GM21529 (cell line): ENCODE measurements at regions not wholly inside any gene's neighbourhood (a gene's known extent, or its start where the extent isn't known, plus 50 kb on each side); places are given as distances from the start of the nearest gene placed in this dataset.
"Not testable (repeated sequence)": the region's sequence is repeated elsewhere in the genome, so short reads cannot be mapped to it uniquely, and the experiment has no call there.

ENCODE experiments used
- ATAC-seq: cut with Tn5 transposase; IDR thresholded peaks from one replicate; pipeline ENCODE4 v1.9.1; 2021; ENCODE audit not compliant: unreplicated experiment

DNA sequence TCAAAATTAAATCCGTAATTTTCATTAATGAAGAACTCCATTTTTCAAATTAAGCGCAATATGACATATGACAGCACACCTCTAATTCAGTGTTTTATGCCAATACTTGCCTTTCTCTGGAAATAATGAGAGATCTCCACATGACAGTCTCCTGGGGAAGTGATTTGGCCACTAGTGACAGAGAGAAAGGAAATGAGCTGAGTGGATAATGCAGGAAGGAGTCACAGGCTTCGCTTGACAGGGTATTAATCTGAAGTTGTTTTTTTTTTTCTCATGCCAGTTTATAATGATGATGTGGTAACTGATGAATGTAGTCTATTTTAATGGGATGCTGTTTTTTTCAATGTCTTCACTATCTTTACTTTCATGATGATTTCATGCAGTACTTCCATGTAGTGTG, 1079.4 kb upstream of the GYPC start:
- ATAC-seq, result no peak

GRCh38 chr2:125581557-125581956, 1074.4 kb upstream of the GYPC start:
- no peak for ATAC-seq

- ATAC-seq, result no peak
Observed at GRCh38 chr2:125582516-125582915, 1073.4 kb upstream of the GYPC start.

GRCh38 chr2:125584732-125585131, 1071.2 kb upstream of the GYPC start:
- no peak for ATAC-seq

GRCh38 chr2:125588780-125589179, 1067.2 kb upstream of the GYPC start:
- no peak for ATAC-seq

DNA sequence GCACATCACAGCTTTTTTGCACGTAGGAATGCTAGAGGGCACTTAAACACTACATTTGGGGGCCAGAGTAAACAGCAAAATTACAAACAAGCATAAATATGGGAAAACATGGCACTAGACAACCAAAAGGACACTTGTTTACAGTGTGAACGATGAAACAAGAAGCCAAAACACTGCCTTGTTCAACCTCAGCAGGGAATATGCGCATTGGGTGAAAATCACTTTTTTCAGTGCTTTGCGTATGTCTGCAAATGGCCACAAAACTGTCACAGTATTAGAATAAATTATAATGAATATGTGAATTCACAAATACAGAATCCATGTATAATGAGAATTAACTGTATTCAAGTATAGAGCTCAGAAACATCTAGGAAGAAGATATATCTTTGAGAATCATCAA, 1064.0 kb upstream of the GYPC start:
- no peak for ATAC-seq

DNA sequence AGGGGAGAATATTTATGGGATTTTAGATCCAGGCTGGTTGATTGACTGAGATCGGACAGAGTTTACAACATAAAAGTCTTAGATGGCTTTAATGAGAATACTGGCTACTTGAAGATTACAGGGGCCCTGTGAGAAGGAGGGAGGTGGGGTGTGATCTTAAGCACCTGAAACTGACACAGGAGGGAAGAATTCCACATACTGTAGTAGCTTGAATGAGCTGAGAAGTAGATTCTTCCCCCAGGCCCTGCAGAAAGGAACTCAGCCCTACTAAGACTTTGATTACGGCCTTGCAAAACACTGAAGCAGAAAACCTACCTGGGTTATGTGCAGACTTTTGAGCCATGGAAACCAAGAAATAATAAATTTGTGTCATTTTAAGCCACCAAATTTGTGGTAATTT, 1062.9 kb upstream of the GYPC start:
- ATAC-seq, result no peak

- no peak for ATAC-seq
Observed at GRCh38 chr2:125596612-125597011, 1059.3 kb upstream of the GYPC start.

DNA sequence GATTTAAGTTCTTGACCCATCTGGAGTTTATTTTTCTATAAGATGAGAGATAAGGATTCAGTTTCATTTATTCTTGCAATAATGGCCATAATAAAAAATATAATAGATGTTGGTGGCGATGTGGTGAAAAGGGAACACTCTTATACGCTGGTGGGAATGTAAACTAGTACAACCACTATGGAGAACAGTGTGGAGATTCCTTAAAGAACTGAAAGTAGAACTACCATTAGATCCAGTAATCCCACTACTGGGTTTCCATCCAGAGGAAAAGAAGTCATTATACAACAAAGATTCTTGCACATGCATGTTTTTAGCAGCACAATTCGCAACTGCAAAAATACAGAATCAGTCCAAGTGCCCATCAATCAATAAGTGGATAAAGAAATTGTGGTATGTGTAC, 1040.5 kb upstream of the GYPC start:
- ATAC-seq, result no peak

- ATAC-seq, result no peak
Observed at GRCh38 chr2:125630377-125630776, 1025.6 kb upstream of the GYPC start.

DNA sequence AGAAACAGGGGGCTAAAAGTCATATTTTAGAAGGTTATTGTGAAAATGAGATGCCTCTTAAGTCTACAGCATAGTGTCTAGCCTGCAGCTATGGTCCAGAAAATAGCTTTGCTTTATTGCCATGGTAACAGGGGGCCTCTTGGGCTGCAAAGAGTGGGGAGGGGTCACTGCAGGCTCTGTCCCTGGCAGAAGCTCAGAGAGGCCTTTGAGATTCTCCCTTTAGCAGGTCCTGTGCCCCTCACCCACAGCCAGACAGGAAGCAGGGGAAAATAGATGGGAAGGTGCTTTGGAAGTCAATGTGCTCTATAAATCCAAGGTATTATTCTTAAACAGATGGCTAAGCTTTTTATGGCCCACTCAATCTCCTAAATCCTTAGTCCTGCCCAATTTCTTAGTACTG, 1021.3 kb upstream of the GYPC start:
- ATAC-seq, result no peak

DNA sequence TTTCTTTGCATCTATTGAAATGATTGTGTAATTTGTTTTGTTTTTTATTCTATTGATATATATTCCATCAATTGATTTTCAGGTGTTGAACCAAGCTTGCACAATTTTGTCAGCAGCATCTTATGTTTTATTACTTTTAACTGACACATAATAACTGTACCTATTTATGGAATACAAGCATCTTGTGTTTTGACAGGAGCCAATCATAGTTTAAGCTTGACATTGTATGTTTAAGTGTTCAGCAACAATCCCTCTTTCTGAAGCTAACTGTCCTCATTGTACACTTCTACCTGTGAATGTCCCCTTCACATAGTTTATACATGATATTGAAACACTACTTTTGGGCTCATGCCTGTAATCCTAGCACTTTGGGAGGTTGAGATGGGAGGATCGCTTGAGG, 1017.6 kb upstream of the GYPC start:
- ATAC-seq, result no peak

DNA sequence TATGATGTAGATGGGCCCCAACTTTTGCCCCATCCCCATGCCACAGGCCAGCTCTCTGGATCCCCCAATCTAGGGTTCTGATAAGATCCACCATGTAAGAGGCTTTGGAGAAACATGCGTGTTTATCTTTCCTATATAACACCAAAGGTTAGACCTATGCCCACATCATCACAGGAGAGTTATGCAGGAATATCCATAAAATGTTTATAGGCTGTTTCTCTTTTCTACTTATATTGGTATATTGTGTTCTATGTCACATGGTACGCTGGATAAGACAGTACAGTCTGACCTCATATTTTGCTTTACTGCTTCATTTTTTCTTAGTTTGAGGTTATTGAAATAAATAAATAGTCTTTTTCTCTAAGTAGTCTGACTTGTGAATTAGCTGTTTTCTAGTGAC, 1013.9 kb upstream of the GYPC start:
- no peak for ATAC-seq

DNA sequence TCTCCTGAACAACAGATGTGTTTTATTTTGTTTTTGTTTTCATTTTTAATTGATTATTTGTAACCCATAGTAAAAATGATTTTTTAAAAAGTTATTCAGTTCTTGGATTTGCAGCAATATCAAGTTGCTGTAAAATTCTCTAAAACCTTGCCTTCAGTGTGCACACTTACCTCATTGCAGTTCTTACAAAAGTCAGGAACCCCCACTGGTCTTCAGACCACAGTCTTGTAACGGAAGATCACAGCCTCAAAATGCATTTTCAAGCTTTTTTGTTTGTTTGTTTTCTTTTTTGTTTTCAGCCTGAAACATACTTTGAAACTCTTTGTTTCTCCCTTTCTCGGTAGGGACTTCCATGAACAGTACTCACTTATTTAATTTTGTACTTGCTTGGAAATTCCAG, 1012.8 kb upstream of the GYPC start:
- ATAC-seq, result no peak

- ATAC-seq, result no peak
Observed at GRCh38 chr2:125643585-125643984, 1012.4 kb upstream of the GYPC start.

DNA sequence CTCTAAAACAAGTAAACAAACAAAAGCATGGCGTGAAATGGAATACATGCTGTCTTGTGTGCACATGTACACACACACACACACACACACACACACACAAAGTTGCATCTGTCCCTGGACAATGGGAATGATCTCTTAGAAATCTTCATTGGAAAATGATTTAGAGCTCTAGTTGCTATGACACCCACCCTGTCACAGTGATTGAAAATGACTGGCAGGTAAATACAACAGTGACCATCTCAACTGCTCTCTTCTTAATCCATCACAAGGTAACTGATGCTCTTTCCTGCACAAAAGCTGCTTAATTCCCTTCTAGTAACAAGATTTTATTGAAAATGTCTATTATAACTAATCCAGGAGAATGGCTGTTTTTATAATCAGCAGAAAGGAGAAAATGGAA, 1011.7 kb upstream of the GYPC start:
- no peak for ATAC-seq

GRCh38 chr2:125652280-125652679, 1003.7 kb upstream of the GYPC start:
- ATAC-seq, result no peak

DNA sequence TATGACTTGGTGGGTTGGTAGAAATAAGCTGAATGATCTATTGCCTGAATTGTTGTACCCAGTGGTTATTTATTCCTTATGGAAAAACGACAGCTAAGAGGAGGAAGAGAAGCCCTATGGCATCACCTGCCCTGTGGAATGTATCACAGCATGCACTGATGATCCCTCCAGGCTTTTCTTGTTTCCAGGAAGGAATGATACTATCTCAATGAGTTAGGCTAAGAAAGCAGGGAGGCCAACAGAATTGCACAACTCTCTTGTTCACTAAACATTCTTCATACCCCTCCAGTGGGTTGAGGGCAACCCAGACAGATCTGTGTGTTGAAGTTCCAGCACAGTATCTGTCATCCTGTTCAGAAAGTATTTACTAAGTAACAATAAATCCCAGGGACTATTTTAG, 1001.7 kb upstream of the GYPC start:
- ATAC-seq, result no peak

DNA sequence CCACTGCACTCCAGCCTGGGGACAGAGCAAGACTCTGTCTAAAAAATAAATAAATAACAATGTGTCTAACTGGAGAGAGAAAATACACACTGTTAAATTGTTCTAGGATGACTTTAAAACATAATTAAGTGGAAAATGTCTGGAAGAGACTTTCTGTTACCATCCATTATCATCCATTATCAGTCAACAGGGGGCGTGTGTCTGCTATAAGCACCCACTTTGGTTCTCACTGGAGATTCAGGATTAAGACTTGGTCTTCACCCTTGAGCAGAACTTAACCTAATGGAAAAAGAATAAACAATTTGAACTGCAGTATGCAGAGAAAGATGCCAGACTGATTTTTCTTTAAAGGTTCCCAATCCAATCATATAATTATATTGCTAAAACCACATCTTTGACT, 999.8 kb upstream of the GYPC start:
- no peak for ATAC-seq

DNA sequence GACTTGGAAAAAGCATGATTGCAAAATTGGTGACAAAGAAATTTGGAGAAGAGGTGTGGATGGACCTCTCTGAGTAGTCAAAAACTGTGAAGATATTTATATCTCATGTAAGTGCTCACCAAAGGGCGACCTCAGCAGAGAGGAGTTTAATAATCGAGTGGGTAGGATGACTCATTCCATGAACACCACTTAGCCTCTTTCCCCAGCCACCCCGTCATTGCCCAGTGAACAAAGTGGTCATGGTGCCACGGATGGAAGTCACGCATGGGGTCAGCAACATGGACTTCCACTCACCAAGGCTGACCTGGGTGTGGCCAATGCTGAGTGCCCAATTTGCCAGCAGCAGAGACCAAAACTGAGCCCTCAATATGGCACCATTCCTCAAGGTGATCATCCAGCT, 997.4 kb upstream of the GYPC start:
- no peak for ATAC-seq

GRCh38 chr2:125660369-125660768, 995.6 kb upstream of the GYPC start:
- ATAC-seq, result not testable (repeated sequence)

- ATAC-seq, result no peak
Observed at GRCh38 chr2:125667630-125668029, 988.3 kb upstream of the GYPC start.

DNA sequence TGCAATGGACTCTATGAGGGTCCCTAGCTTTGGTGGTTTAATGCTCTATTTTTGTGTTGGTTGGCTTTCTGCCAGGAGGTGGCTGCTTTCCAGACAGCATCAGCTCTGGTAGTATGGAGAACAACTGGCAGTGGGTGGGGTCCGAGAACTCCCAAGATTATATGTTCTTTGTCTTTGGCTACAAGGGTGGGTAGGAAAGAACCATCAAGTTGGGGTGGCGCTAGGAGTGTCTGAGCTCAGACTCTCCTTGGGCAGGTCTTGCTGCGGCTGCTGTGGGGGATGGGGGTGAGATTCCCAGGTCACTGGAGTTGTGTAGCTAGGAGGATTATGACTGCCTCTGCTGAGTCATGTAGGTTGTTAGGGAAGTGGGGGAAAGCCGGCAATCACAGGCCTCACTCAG, 976.1 kb upstream of the GYPC start:
- ATAC-seq, result no peak

GRCh38 chr2:125680809-125681208, 975.1 kb upstream of the GYPC start:
- ATAC-seq, result no peak
